Mesodermal cell (in vitro differentiated cells): ENCODE measurements at regions not wholly inside any gene's neighbourhood (a gene's known extent, or its start where the extent isn't known, plus 50 kb on each side); places are given as distances from the start of the nearest gene placed in this dataset.

ENCODE experiments used
- H3K27ac ChIP-seq: 2 replicates; pipeline ENCODE4 v1.7.0; 2013; ENCODE audit warnings: mild to moderate bottlenecking, low read depth, low read length, moderate library complexity; ENCODE audit not compliant: severe bottlenecking
- H3K36me3 ChIP-seq: 2 replicates; pipeline ENCODE4 v1.7.1; 2013; ENCODE audit warnings: mild to moderate bottlenecking, low read length, moderate library complexity; ENCODE audit not compliant: control insufficient read depth, insufficient read depth
- H3K4me1 ChIP-seq: one replicate; pipeline ENCODE4 v1.7.1; 2013; ENCODE audit warnings: mild to moderate bottlenecking, low read length; ENCODE audit not compliant: insufficient read depth, control insufficient read depth, poor library complexity, severe bottlenecking
- H3K4me3 ChIP-seq: 2 replicates; pipeline ENCODE4 v1.7.0; 2013; ENCODE audit warnings: low read length, control low read depth, mild to moderate bottlenecking; ENCODE audit not compliant: insufficient read depth, poor library complexity, severe bottlenecking; ENCODE audit errors: extremely low read depth
- H3K9me3 ChIP-seq: 2 replicates; pipeline ENCODE4 v1.7.1; 2013; ENCODE audit warnings: mild to moderate bottlenecking, low read length, moderate library complexity; ENCODE audit not compliant: control insufficient read depth
- WGBS, 2 experiments: methylation state at CpG; one replicate each; pipeline ENCODE4 v1.1.5; 2013; ENCODE audit warnings: missing lambda C conversion rate in 2 of 2; ENCODE audit not compliant: insufficient coverage in 2 of 2; 5-methylcytosine and 5-hydroxymethylcytosine counted together

GRCh38 chr13:80740071-80740470 is 399.1 kb upstream of the SPRY2 start:
- 40% methylated on average over 1 of the region's 2 CpGs; no CpG with 5 or more reads in 1 of the 2 experiments for WGBS, 2 experiments
- Histone ChIP-seq H3K9me3 (no peaks in the 10 kb centered on the region), H3K4me3 (no peak overlapping the region), H3K36me3 (no peaks in the 10 kb centered on the region), H3K4me1 (no peaks in the 10 kb centered on the region), H3K27ac (no peak overlapping the region)

- Histone ChIP-seq H3K36me3 (no peaks in the 10 kb centered on the region), H3K4me1 (no peaks in the 10 kb centered on the region), H3K9me3 (no peaks in the 10 kb centered on the region), H3K4me3 (no peak overlapping the region), H3K27ac (no peak overlapping the region)
- WGBS, 2 experiments = 83% methylated on average over 1 of the region's 1 CpG; no CpG with 5 or more reads in 1 of the 2 experiments
These were observed 396.6 kb upstream of the SPRY2 start for GRCh38 chr13:80737513-80737912.

- Histone ChIP-seq H3K36me3 (no peaks in the 10 kb centered on the region), H3K4me1 (no peaks in the 10 kb centered on the region), H3K27ac (no peak overlapping the region), H3K4me3 (no peak overlapping the region), H3K9me3 (no peaks in the 10 kb centered on the region)
- WGBS, 2 experiments = no CpG with 5 or more reads among the region's 1 CpG
These were observed 386.5 kb upstream of the SPRY2 start for GRCh38 chr13:80727321-80727975.

- no peak overlapping the region for H3K27ac ChIP-seq
- no peak overlapping the region for H3K4me3 ChIP-seq
- H3K36me3 ChIP-seq = no peaks in the 10 kb centered on the region
- no peaks in the 10 kb centered on the region for H3K9me3 ChIP-seq
- no peaks in the 10 kb centered on the region for H3K4me1 ChIP-seq
These were observed 385.9 kb upstream of the SPRY2 start for GRCh38 chr13:80726868-80727267.

GRCh38 chr13:80721689-80722088 is 380.8 kb upstream of the SPRY2 start:
- Histone ChIP-seq H3K36me3 (no peaks in the 10 kb centered on the region), H3K27ac (no peak overlapping the region), H3K9me3 (no peaks in the 10 kb centered on the region), H3K4me1 (no peaks in the 10 kb centered on the region), H3K4me3 (no peak overlapping the region)
- WGBS, 2 experiments = no CpG with 5 or more reads among the region's 1 CpG

GRCh38 chr13:80718970-80719369 is 378.0 kb upstream of the SPRY2 start:
- no CpG with 5 or more reads among the region's 1 CpG for WGBS, 2 experiments
- H3K9me3 ChIP-seq = no peaks in the 10 kb centered on the region
- no peaks in the 10 kb centered on the region for H3K36me3 ChIP-seq
- no peak overlapping the region for H3K27ac ChIP-seq
- H3K4me3 ChIP-seq = no peak overlapping the region
- no peaks in the 10 kb centered on the region for H3K4me1 ChIP-seq

GRCh38 chr13:80717776-80718175 is 376.9 kb upstream of the SPRY2 start:
- H3K36me3 ChIP-seq = no peaks in the 10 kb centered on the region
- 87 to 100% methylated on average over 2 to 3 of the region's 4 CpGs for WGBS, 2 experiments
- no peaks in the 10 kb centered on the region for H3K9me3 ChIP-seq
- no peak overlapping the region for H3K27ac ChIP-seq
- H3K4me3 ChIP-seq = no peak overlapping the region
- H3K4me1 ChIP-seq = no peaks in the 10 kb centered on the region

- Histone ChIP-seq H3K4me3 (no peak overlapping the region), H3K4me1 (no peaks in the 10 kb centered on the region), H3K36me3 (no peaks in the 10 kb centered on the region), H3K27ac (no peak overlapping the region), H3K9me3 (no peaks in the 10 kb centered on the region)
- WGBS, 2 experiments = 42 to 45% methylated on average over 3 of the region's 5 CpGs
These were observed 375.7 kb upstream of the SPRY2 start for GRCh38 chr13:80716610-80717081.

- 83 to 100% methylated on average over 2 of the region's 2 CpGs for WGBS, 2 experiments
- H3K27ac ChIP-seq = no peak overlapping the region
- no peaks in the 10 kb centered on the region for H3K36me3 ChIP-seq
- no peak overlapping the region for H3K4me3 ChIP-seq
- H3K4me1 ChIP-seq = no peaks in the 10 kb centered on the region
- no peaks in the 10 kb centered on the region for H3K9me3 ChIP-seq
These were observed 371.1 kb upstream of the SPRY2 start for GRCh38 chr13:80712026-80712425.

GRCh38 chr13:80708791-80709190 is 367.9 kb upstream of the SPRY2 start:
- no peak overlapping the region for H3K4me3 ChIP-seq
- no peaks in the 10 kb centered on the region for H3K4me1 ChIP-seq
- no peak overlapping the region for H3K27ac ChIP-seq
- no peaks in the 10 kb centered on the region for H3K9me3 ChIP-seq
- H3K36me3 ChIP-seq = no peaks in the 10 kb centered on the region

GRCh38 chr13:80707000-80707983 is 366.4 kb upstream of the SPRY2 start:
- Histone ChIP-seq H3K36me3 (no peaks in the 10 kb centered on the region), H3K27ac (no peak overlapping the region), H3K9me3 (no peaks in the 10 kb centered on the region), H3K4me3 (no peak overlapping the region), H3K4me1 (no peaks in the 10 kb centered on the region)
- WGBS, 2 experiments = 96 to 97% methylated on average over 7 to 12 of the region's 34 CpGs
